C4-2B (cell line): ENCODE measurements at regions not wholly inside any gene's neighbourhood (a gene's known extent, or its start where the extent isn't known, plus 50 kb on each side); places are given as distances from the start of the nearest gene placed in this dataset.

ENCODE experiments used
- CTCF ChIP-seq: fragments of 450-650 bp; conservative IDR thresholded peaks from 2 replicates; pipeline ENCODE4 v1.5.1; 2017; ENCODE audit warnings: mild to moderate bottlenecking
- ZFX ChIP-seq: fragments of 450-650 bp; IDR thresholded peaks from 2 replicates; pipeline ENCODE4 v1.6.1; 2017

GRCh38 chr6:102662851-102663250, 1269.3 kb downstream of the GRIK2 start:
- no peak for TF ChIP-seq CTCF
- TF ChIP-seq ZFX, result no peak
